ENCODE measurements at regions not wholly inside any gene's neighbourhood (a gene's known extent, or its start where the extent isn't known, plus 50 kb on each side); places are given as distances from the start of the nearest gene placed in this dataset.

DNA sequence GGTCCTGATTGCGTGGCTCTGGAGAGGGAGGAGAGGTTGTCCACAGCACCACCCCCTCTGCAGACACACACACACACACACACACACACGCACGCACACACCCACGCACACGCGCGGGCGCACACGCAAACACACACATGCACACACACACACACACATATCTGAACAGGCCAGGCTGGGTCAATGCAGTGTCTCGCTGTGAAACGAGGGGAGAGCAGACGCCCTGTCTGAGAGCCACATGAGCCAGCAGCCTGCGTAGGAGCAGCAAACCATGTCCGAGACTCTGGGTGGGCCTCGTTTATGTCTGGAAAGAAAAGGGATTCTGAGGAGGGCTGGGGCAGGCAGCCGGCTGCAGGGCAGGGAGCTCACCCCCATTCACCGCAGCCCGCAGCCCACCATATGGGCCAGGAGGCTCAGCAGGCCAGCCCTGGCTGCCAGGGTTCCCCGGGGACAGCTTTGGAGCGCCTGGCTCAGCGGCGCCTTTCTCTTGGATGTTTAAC lies 93.3 kb upstream of the TNRC6C start:
- TF ChIP-seq, protein P1, sequence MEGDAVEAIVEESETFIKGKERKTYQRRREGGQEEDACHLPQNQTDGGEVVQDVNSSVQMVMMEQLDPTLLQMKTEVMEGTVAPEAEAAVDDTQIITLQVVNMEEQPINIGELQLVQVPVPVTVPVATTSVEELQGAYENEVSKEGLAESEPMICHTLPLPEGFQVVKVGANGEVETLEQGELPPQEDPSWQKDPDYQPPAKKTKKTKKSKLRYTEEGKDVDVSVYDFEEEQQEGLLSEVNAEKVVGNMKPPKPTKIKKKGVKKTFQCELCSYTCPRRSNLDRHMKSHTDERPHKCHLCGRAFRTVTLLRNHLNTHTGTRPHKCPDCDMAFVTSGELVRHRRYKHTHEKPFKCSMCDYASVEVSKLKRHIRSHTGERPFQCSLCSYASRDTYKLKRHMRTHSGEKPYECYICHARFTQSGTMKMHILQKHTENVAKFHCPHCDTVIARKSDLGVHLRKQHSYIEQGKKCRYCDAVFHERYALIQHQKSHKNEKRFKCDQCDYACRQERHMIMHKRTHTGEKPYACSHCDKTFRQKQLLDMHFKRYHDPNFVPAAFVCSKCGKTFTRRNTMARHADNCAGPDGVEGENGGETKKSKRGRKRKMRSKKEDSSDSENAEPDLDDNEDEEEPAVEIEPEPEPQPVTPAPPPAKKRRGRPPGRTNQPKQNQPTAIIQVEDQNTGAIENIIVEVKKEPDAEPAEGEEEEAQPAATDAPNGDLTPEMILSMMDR (conservative IDR thresholded peaks at IDR 0.05; ENCODE audit: low read depth, low read length), result no peak
- TF ChIP-seq EZH2 (IDR thresholded peaks at IDR 0.05; ENCODE audit: low read length, unreplicated experiment) (no peak), EZH2phosphoT487 (IDR thresholded peaks at IDR 0.05; ENCODE audit: borderline replicate concordance, low read length) (no peak)

Measured in PC-3 (cell line).